HAP-1 (cell line): ENCODE measurements at regions not wholly inside any gene's neighbourhood (a gene's known extent, or its start where the extent isn't known, plus 50 kb on each side); places are given as distances from the start of the nearest gene placed in this dataset.

Source experiments
- DNase-seq, 2 experiments: peaks; one replicate each; pipeline ENCODE4 v3.0.0-alpha.2; 2016 to 2020; ENCODE audit warnings: low spot score in 2 of 2
- H3K27me3 ChIP-seq: fragments of 250-450 bp; sonication (Bioruptor Pico); 2 replicates; pipeline ENCODE4 v1.5.1; 2020; ENCODE audit warnings: low read depth, mild to moderate bottlenecking, moderate library complexity
- H3K36me3 ChIP-seq: fragments of 250-450 bp; sonication (Bioruptor Pico); replicated peaks from 2 replicates; pipeline ENCODE4 v1.5.1; 2020; ENCODE audit warnings: mild to moderate bottlenecking
- H3K4me1 ChIP-seq: fragments of 250-450 bp; sonication (Bioruptor Pico); 2 replicates; pipeline ENCODE4 v1.5.1; 2020; ENCODE audit warnings: mild to moderate bottlenecking
- H3K4me3 ChIP-seq: fragments of 250-450 bp; sonication (Bioruptor Pico); 2 replicates; pipeline ENCODE4 v1.5.1; 2020; ENCODE audit warnings: mild to moderate bottlenecking, moderate library complexity
- H3K9me3 ChIP-seq: fragments of 250-450 bp; sonication (Bioruptor Pico); 2 replicates; pipeline ENCODE4 v1.5.1; 2020; ENCODE audit warnings: mild to moderate bottlenecking, moderate library complexity
- in situ Hi-C: fragments of 300-500 bp; cut with MboI; formaldehyde crosslinking; loops from 3 replicates; pipeline ENCODE4 v1.14.3; 2020; ENCODE audit warnings: low sequenced_read_pairs, inconsistent platforms, mixed read lengths

DNA sequence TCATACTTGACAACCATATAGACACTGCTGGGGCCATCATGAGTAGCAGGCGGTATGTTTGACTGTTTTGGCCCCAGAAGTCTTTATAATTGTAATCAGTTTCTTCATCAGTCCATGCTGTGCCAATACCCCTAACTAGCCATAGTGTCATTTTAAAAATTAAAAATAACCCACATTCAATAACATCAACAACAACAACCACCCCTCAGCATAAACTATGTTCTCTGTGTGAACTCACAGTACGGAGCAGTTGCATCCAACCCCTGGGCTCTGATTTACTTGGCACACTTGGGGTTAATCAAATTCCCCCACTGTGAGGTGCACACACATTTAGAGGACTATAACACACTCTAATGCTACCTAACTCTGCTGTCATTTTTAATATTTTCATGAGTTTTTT lies 553.7 kb downstream of the USP25 start:
- in situ Hi-C loops: no loop called here
- no peak for DNase-seq
- no peaks in the 10 kb centered on the region for H3K27me3 ChIP-seq
- H3K4me1 ChIP-seq: peaks cover 56% of the 10 kb centered on the region
- H3K4me3 ChIP-seq: no peak overlapping the region
- no peaks in the 10 kb centered on the region for H3K36me3 ChIP-seq
- no peaks in the 10 kb centered on the region for H3K9me3 ChIP-seq

DNA sequence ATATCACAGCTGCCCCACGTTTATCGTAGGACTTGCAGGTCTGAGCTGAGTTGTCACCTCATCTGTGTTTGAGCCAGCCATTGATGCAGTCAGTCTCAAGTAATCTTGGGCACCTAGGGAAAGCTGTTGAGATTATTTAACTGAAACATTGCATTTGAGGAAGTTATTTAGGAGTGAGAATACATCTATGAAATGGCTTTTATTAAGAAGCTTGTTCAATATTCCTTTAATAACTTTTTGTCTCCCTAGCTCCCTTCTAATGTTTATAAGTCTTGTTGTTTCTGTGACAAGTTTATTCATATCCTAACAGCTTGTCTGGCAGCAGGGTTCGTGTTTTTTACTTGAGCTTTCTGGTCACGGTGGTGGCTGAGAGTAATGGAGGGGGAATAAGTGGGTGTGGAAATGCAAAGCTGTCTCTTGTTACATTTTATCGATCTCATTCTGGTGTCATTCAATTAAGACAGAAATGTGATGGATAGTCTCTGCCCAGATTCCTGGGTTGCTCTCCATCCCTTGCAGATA lies 555.9 kb downstream of the USP25 start:
- Histone ChIP-seq H3K36me3 (no peaks in the 10 kb centered on the region), H3K27me3 (no peaks in the 10 kb centered on the region), H3K4me3 (no peak overlapping the region), H3K4me1 (peaks cover 43% of the 10 kb centered on the region), H3K9me3 (no peaks in the 10 kb centered on the region)
- no peak for DNase-seq
- in situ Hi-C loops: no loop called here

DNA sequence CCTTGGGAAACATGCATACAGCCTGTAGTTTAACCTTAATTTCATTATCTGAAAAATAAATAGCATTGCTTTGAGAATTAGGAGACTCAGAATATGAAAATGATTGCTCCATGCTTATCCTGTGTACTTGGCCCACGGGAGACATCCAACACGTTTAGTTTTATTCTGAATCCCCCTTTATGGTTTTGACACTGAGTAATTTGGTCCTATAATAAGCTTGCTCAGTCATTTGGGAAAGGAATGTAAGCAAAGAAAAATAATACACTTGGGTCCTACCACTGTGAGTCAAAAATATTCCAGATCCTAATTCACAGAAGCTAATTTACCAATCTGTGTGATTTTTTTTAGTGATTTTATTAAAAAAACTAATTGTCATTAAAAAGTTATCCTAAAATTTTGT lies 557.3 kb downstream of the USP25 start:
- H3K27me3 ChIP-seq: no peaks in the 10 kb centered on the region
- DNase-seq: no peak
- no peak overlapping the region for H3K4me3 ChIP-seq
- no peaks in the 10 kb centered on the region for H3K36me3 ChIP-seq
- H3K4me1 ChIP-seq: peaks cover 37% of the 10 kb centered on the region
- in situ Hi-C loops: no loop called here
- H3K9me3 ChIP-seq: no peaks in the 10 kb centered on the region

DNA sequence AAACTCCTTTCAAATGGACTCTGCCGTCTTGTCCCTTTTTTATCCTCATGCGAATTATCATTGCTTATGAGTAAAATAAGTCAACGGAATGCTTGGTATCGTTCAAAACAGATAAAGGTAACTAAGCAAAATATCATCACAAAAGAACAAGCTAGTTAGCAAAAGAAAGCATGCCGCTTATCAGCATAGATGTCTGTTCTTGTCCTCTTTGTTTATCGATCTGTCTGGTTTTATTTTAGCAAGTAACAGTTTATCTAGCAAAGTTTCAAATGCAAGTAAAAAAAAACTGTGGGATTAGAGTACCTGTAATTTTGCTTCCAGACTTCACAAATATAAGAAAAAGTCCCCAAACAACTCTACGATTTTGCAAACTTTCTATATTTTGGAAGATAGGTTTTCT lies 561.5 kb downstream of the USP25 start:
- H3K36me3 ChIP-seq: no peaks in the 10 kb centered on the region
- no peak for DNase-seq
- H3K27me3 ChIP-seq: no peaks in the 10 kb centered on the region
- in situ Hi-C loops: no loop called here
- H3K4me3 ChIP-seq: no peak overlapping the region
- no peaks in the 10 kb centered on the region for H3K9me3 ChIP-seq
- H3K4me1 ChIP-seq: peaks cover 10% of the 10 kb centered on the region

DNA sequence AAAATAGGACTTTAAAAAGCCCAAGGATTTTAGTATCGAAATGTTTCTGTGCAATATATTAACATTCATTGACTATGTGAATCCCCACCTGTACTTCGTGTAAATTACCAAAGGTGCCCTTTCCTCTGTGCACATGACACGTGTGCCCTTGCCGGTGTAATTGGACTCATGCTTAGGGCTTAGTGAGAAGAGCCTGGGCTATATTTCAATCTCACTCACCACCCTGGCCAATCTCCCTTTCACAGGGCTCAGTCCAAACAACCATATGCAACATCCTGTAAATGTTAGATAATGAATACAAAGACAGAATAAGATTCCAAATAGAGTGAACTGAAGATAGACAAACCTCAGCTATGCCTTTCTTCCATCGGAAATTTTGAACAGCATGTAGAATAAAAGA lies 564.3 kb downstream of the USP25 start:
- H3K36me3 ChIP-seq: no peaks in the 10 kb centered on the region
- in situ Hi-C loops: no loop called here
- H3K27me3 ChIP-seq: no peaks in the 10 kb centered on the region
- no peak overlapping the region for H3K4me3 ChIP-seq
- peaks cover 8% of the 10 kb centered on the region for H3K4me1 ChIP-seq
- no peak for DNase-seq
- H3K9me3 ChIP-seq: no peaks in the 10 kb centered on the region

DNA sequence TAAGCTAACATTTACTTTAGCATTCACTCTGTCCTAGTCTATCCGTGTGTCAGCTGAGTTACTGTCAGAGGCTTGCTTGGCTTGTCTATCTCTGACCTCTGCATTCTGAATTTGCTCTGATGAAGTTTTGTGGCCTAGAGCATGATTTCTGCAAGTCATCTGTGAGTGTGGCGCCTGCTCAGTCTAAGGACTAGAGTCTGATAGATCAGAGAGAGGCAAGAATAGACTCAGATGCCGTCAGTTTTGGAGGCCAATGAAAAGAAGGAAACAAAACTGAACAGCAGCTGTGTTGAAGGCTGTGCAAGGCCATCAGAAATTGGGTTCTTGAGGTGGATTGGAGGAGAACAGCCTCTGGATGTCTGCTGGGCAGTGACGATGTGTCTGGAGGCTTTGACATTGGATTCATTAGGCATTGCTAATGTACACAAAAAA lies 573.1 kb downstream of the USP25 start:
- in situ Hi-C loops: no loop called here
- H3K36me3 ChIP-seq: no peaks in the 10 kb centered on the region

DNA sequence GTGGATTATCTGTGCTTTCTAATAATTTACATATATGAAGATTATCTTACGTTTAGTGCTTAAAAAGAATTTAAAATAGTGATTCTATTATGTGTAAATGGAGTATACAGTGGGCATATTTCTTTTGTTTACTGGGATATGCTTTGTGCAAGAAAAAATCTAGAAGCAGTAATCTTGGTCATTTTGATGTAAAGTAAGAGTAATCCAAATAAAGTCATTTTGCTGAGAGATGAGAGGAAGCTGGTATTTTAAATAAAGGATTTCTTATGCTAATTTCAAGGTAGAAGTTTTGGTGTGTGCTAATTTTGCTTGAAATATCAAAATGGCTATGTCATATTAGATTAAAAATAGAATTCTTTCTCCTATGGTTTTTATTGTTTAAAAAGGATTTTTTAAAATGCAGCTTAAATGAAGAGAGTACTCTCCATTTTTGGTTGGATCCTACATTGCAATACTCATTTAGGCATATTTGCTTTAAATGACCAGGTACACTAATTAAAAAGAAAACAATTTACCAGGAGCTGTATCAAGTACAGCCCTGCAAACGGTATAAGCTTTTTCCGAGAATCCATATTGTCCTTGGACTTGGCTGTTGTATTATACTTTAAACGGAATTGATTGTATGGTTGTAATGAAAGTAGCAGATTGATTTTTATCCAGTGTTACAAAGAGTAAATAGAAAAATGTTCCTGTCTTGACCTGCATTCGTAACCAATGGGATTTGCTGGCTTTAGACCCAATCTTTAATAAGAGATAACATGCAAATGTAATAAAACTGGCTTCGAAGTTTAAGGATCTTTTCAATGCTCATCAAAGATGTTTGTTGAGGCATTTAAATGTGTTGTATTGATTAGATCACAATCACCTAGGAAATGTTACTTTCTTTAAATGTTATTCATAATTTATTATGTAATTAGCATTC lies 574.7 kb downstream of the USP25 start:
- DNase-seq: peak in 1 of 2 experiments; percentile 76
- peaks cover 56% of the 10 kb centered on the region for H3K4me1 ChIP-seq
- in situ Hi-C loops: no loop called here
- H3K27me3 ChIP-seq: no peaks in the 10 kb centered on the region
- H3K4me3 ChIP-seq: no peak overlapping the region
- no peaks in the 10 kb centered on the region for H3K36me3 ChIP-seq
- no peaks in the 10 kb centered on the region for H3K9me3 ChIP-seq

More for the DNA sequence above, 573.1 kb downstream of the USP25 start:
- DNase-seq: peak in 1 of 2 experiments; percentile 30
- Histone ChIP-seq H3K4me3 (no peak overlapping the region), H3K27me3 (no peaks in the 10 kb centered on the region), H3K4me1 (peaks cover 43% of the 10 kb centered on the region), H3K9me3 (no peaks in the 10 kb centered on the region)

DNA sequence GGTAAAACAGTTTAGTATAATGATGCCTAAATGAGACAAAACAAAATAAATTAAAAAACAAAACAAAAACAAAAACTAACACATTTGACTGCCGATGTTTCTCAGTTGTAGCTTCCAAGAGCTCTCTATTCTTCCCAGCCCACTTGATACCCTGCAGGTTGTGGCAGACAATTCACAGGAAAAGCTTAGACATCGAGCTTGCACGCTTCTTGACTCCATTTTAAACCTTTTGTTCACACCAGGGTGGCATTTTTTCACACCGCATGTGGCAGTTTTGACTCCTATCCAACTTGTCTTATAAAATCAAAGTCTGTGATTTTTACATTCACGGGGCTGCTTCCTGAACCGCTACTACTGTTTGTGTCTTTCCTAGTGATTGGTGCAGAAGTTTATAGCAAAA lies 575.9 kb downstream of the USP25 start:
- peak overlapping the region; percentile 26 for H3K4me3 ChIP-seq
- no peaks in the 10 kb centered on the region for H3K36me3 ChIP-seq
- no peaks in the 10 kb centered on the region for H3K27me3 ChIP-seq
- peaks cover 62% of the 10 kb centered on the region for H3K4me1 ChIP-seq
- H3K9me3 ChIP-seq: no peaks in the 10 kb centered on the region
- in situ Hi-C loops: no loop called here
- peak; percentile 68 to 84 for DNase-seq

DNA sequence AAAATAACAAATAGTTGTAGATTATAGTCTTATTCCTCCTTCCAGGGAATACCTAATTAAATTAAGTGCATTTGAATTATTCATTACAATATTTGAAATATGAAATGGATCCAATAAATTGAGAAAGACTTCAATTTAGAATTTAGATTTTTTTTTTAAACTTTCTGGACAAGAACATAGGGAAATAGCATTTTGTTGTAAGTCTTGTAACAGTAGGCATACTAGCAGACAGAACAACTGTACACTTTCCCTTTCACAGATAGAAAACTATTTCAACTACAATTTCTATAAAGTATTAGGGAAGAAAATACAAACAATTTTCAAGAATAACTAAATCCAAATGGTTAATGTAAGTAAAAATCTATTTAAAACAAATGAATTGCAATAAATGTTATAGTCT lies 577.5 kb downstream of the USP25 start:
- in situ Hi-C loops: no loop called here
- Histone ChIP-seq H3K4me1 (peaks cover 61% of the 10 kb centered on the region), H3K36me3 (no peaks in the 10 kb centered on the region), H3K9me3 (no peaks in the 10 kb centered on the region), H3K4me3 (peak overlapping the region; percentile 26), H3K27me3 (no peaks in the 10 kb centered on the region)
- no peak for DNase-seq

DNA sequence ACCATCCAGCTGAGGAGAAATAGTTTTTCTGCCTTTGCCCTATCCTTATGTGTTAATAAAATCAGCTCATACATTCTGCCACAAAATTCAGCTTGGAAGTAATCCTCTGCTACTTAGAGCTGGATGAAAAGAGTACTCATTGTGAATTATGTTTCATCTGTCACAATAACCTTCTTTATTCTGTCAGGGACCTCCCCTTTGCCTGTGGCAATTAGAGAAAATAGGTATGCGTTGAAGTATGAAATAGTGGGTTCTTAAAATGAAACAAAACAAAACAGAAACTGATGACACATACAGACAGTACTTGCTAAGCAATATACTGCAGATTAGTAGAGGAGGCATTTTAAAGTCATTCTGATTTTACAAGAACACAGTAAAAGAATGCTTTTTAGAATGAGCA lies 578.5 kb downstream of the USP25 start:
- Histone ChIP-seq H3K9me3 (no peaks in the 10 kb centered on the region), H3K27me3 (no peaks in the 10 kb centered on the region), H3K4me1 (peaks cover 51% of the 10 kb centered on the region), H3K4me3 (peak overlapping the region; percentile 26), H3K36me3 (no peaks in the 10 kb centered on the region)
- in situ Hi-C loops: no loop called here
- peak; percentile 58 to 94 for DNase-seq

DNA sequence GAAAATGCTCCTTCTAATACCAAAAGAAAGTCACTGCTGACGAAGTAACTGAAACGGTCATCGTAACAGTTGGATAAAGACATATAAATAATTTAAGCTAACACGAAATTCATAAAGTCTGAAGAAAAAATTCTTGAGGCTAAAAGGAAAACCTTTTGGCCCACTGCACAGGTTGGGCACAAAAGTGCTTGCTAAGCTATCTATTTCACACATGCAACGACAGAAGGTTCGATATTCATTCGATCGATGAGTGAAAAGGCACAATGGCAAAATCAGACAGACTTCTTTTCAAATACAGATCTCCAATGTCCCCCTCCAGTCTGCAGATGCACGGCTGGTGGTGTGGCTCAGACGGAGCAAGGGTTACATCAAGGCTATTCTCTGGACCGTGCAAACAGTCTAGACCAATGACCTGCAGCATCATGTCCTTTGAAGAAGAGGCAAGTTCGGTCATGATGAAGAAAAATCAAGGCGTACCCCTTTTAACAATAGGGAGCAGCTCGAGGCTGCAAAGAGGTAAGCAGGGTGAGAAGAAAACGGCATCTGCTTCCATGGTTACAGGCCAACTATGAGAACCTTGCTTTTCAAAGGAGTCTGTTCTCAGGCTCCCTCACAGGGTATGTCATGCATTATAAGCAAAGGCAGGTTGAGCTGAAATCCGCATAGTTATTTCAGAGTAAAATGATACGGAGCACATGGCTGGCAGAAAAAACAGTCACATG lies 579.6 kb downstream of the USP25 start:
- H3K4me1 ChIP-seq: peaks cover 40% of the 10 kb centered on the region
- no peaks in the 10 kb centered on the region for H3K36me3 ChIP-seq
- no peak overlapping the region for H3K4me3 ChIP-seq
- no peaks in the 10 kb centered on the region for H3K27me3 ChIP-seq
- in situ Hi-C loops: no loop called here
- DNase-seq: peak; percentile 56 to 74
- no peaks in the 10 kb centered on the region for H3K9me3 ChIP-seq

DNA sequence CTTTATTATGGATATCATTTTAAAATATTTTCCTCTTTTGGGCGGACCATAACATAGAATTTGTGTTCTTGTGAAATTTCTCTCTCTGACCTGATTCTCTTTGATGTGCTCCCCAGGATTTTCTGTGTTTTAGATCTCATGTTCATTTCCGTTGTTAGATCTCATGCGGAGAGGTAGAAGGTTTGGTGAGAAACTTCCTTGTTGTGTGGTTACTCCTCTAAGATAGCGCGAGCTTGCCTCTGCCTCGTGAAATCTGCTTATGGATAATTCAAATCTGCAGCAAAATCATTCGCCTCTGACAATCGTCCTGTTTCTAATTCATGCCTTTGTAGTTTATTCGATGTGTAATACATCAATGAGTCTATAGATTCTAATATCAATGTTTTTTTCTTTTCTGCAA lies 580.4 kb downstream of the USP25 start:
- Histone ChIP-seq H3K4me3 (no peak overlapping the region), H3K4me1 (peaks cover 32% of the 10 kb centered on the region), H3K9me3 (no peaks in the 10 kb centered on the region), H3K36me3 (no peaks in the 10 kb centered on the region), H3K27me3 (no peaks in the 10 kb centered on the region)
- no peak for DNase-seq
- in situ Hi-C loops: no loop called here

DNA sequence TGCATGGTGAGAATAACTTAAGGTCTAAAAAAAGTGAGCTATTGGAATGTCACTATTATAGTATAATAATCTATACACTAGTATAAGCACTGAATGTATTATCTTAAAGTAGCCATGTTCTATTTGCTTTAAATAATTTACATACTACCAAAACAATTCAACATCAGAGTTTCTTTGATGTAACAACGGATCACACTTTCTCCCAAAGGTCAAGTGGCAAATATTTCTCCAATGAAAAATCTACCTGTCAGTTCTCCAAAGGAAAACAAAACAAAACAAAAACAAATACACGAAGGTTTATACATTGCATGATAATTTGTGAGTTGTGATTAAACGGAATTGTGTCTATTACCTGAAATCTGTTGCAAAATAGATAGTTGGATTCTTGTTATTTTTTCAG lies 581.4 kb downstream of the USP25 start:
- in situ Hi-C loops: no loop called here
- DNase-seq: no peak
- H3K27me3 ChIP-seq: no peaks in the 10 kb centered on the region
- H3K4me1 ChIP-seq: peaks cover 23% of the 10 kb centered on the region
- no peaks in the 10 kb centered on the region for H3K9me3 ChIP-seq
- no peak overlapping the region for H3K4me3 ChIP-seq
- H3K36me3 ChIP-seq: no peaks in the 10 kb centered on the region

DNA sequence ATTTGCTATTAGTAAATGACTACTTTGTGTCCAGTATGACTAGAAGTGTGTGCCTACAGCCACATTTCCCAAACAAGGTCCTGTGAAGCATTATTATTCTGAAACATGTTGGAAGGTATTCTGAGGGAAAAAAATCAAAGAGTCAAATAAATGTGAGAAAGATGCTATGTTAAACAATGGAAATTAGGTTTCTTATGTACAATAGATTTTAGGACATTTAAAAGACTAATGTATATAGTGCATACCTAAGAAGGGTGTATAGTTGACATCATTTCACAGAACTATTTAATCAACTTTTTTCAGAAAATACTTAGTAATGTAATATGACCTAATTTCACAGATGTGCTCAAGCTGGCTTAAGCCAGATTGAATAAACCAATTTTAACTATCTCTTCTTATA lies 582.5 kb downstream of the USP25 start:
- Histone ChIP-seq H3K36me3 (no peaks in the 10 kb centered on the region; the same call in 1 of the 2 replicates), H3K27me3 (no peaks in the 10 kb centered on the region), H3K9me3 (no peaks in the 10 kb centered on the region), H3K4me1 (peaks cover 21% of the 10 kb centered on the region), H3K4me3 (no peak overlapping the region)
- DNase-seq: no peak
- in situ Hi-C loops: no loop called here
